ENCODE measurements at regions not wholly inside any gene's neighbourhood (a gene's known extent, or its start where the extent isn't known, plus 50 kb on each side); places are given as distances from the start of the nearest gene placed in this dataset.

GRCh38 chr1:226481133-226481532 is 67.4 kb upstream of the STUM start:
- no peak for TF ChIP-seq CTCF (IDR thresholded peaks at IDR 0.05; ENCODE audit: insufficient read depth, low read length)
- no peak for TF ChIP-seq REST (IDR thresholded peaks at IDR 0.05; ENCODE audit: insufficient replicate concordance, low read depth)
- no peak for TF ChIP-seq SPI1 (IDR thresholded peaks at IDR 0.05; ENCODE audit: borderline replicate concordance, low read depth)
- no peak for TF ChIP-seq GABPA (IDR thresholded peaks at IDR 0.05; ENCODE audit: low read depth)
- TF ChIP-seq POLR2AphosphoS5 (IDR thresholded peaks at IDR 0.05; ENCODE audit: low read depth) = no peak

All from HL-60 (cell line).